HepG2 (cell line): ENCODE measurements at regions not wholly inside any gene's neighbourhood (a gene's known extent, or its start where the extent isn't known, plus 50 kb on each side); places are given as distances from the start of the nearest gene placed in this dataset.

Experiments
- ATAC-seq: fragments of 200-7000 bp; cut with Tn5 transposase; 3 replicates; pipeline ENCODE4 v1.9.1; 2020; ENCODE audit warnings: mild to moderate bottlenecking, moderate library complexity
- BruUV-seq: library from RNA; stranded (reverse); fragments of 400-500 nt; replicated peaks from 2 replicates; lab custom pipeline; 2021; lab: Mats Ljungman, UMichigan
- CTCF ChIA-PET: fragments of 300-600 bp; formaldehyde crosslinking; extraction: SDS; loops from one replicate; lab custom pipeline; 2021; ENCODE audit warnings: low total read pairs, inconsistent platforms, low intra/inter-chr PET ratio; lab: Yijun Ruan, JAX
- POLR2A ChIA-PET: fragments of 350-600 bp; sonication (Branson Sonifier 250); formaldehyde crosslinking; loops from one replicate; lab custom pipeline; 2020; ENCODE audit warnings: antibody characterized with exemption, inconsistent platforms; lab: Yijun Ruan, JAX
- DNase-seq: peaks from one replicate; pipeline ENCODE4 v3.0.0-alpha.2; 2015; ENCODE audit warnings: low spot score
- FAIRE-seq: peaks from 3 replicates; lab custom pipeline; 2011; peaks lifted over from hg19 to GRCh38; lab: Jason Lieb, UNC
- H2AFZ ChIP-seq: one replicate; pipeline ENCODE4 v1.6.1; 2011; ENCODE audit warnings: low read length, inconsistent platforms
- H3K27ac ChIP-seq: fragments of 300-600 bp; 3 replicates; pipeline ENCODE4 v1.8.0; 2011; ENCODE audit warnings: mixed run types, mild to moderate bottlenecking, mixed read lengths, low read length, inconsistent platforms; ENCODE audit not compliant: insufficient read depth; ENCODE audit errors: extremely low read length
- H3K27me3 ChIP-seq, 2 experiments: fragments of 200-600 bp in 1 of 2; 2 replicates in 1 of 2; 3 replicates in 1 of 2; pipeline versions ENCODE4 v1.6.0 to v1.8.0; 2011; ENCODE audit warnings: low read length in 2 of 2, mild to moderate bottlenecking in 2 of 2, moderate library complexity in 2 of 2, inconsistent platforms in 1 of 2; ENCODE audit not compliant: insufficient read depth in 2 of 2, control insufficient read depth in 1 of 2
- H3K36me3 ChIP-seq, 2 experiments: fragments of 200-600 bp in 1 of 2; replicated peaks in 1 of 2; 2 replicates in 1 of 2; 3 replicates in 1 of 2; pipeline versions ENCODE4 v1.5.1 to v1.8.0; 2011; ENCODE audit warnings: low read length in 2 of 2, inconsistent platforms in 1 of 2; ENCODE audit not compliant: insufficient read depth in 2 of 2, control insufficient read depth in 1 of 2
- H3K4me1 ChIP-seq: 2 replicates; pipeline ENCODE4 v1.5.1; 2012; ENCODE audit warnings: low read length, inconsistent platforms; ENCODE audit not compliant: insufficient read depth
- H3K4me2 ChIP-seq: 2 replicates; pipeline ENCODE4 v1.6.0; 2011; ENCODE audit warnings: low read depth, low read length, inconsistent platforms
- H3K4me3 ChIP-seq, 3 experiments: fragments of 200-600 bp in 1 of 3; sonication (generic), shearing (Covaris generic) in 1 of 3; replicated peaks in 1 of 3; 2 replicates each; pipeline ENCODE4 v1.5.1; 2011 to 2016; ENCODE audit warnings: low read length in 3 of 3, inconsistent platforms in 2 of 3, low read depth in 2 of 3, mild to moderate bottlenecking in 2 of 3, control low read depth in 1 of 3, mixed read lengths in 1 of 3; ENCODE audit not compliant: insufficient read depth in 1 of 3
- H3K79me2 ChIP-seq: one replicate; pipeline ENCODE4 v1.6.1; 2011; ENCODE audit warnings: low read length, inconsistent platforms; ENCODE audit not compliant: insufficient read depth
- H3K9ac ChIP-seq: 2 replicates; pipeline ENCODE4 v1.6.0; 2011; ENCODE audit warnings: mild to moderate bottlenecking, low read depth, low read length, inconsistent platforms; ENCODE audit not compliant: insufficient read depth
- H3K9me3 ChIP-seq: 2 replicates; pipeline ENCODE4 v1.5.1; 2012; ENCODE audit warnings: mild to moderate bottlenecking, low read length
- H4K20me1 ChIP-seq: 2 replicates; pipeline ENCODE4 v1.6.0; 2011; ENCODE audit warnings: inconsistent platforms, mild to moderate bottlenecking, low read length, moderate library complexity; ENCODE audit not compliant: insufficient read depth
- CHD2 ChIP-seq: IDR thresholded peaks from 2 replicates; pipeline ENCODE4 v1.6.1; 2011; ENCODE audit warnings: low read depth, low read length, improper control_type of control experiment
- KAT2B ChIP-seq: fragments of 150-350 bp; IDR thresholded peaks from 2 replicates; pipeline ENCODE4 v1.6.1; 2014; ENCODE audit warnings: low read depth, low read length, borderline replicate concordance
- MZF1 ChIP-seq: sonication (generic); formaldehyde crosslinking; IDR thresholded peaks from 2 replicates; pipeline ENCODE4 v1.8.1; 2023; ENCODE audit warnings: mild to moderate bottlenecking, missing genetic modification reagents, borderline replicate concordance
- NRL ChIP-seq: sonication (generic); formaldehyde crosslinking; IDR thresholded peaks from 2 replicates; pipeline ENCODE4 v1.5.0; 2020; ENCODE audit warnings: missing genetic modification reagents, mild to moderate bottlenecking, moderate library complexity, borderline replicate concordance
- ONECUT2 ChIP-seq: sonication (generic); formaldehyde crosslinking; IDR thresholded peaks from 2 replicates; pipeline ENCODE4 v1.4.0; 2020; ENCODE audit warnings: missing genetic modification reagents
- XBP1 ChIP-seq: sonication (generic); formaldehyde crosslinking; IDR thresholded peaks from 2 replicates; pipeline ENCODE4 v1.5.0; 2020; ENCODE audit warnings: missing genetic modification reagents
- ZNF556 ChIP-seq: sonication (generic); formaldehyde crosslinking; IDR thresholded peaks from 2 replicates; pipeline ENCODE4 v1.4.0; 2020; ENCODE audit warnings: mild to moderate bottlenecking, missing genetic modification reagents, borderline replicate concordance
- ZNF766 ChIP-seq: sonication (generic); formaldehyde crosslinking; IDR thresholded peaks from 2 replicates; pipeline ENCODE4 v1.5.0; 2020; ENCODE audit warnings: missing genetic modification reagents, borderline replicate concordance
- WGBS: methylation state at CpG from one replicate; pipeline ENCODE4 v1.1.6; 2017; ENCODE audit warnings: low lambda C conversion rate; 5-methylcytosine and 5-hydroxymethylcytosine counted together
- in situ Hi-C: cut with HindIII; loops from 2 replicates; pipeline ENCODE4 v1.10.0; 2017; ENCODE audit warnings: low pct_unique_long_range_greater_than_20kb; ENCODE audit not compliant: extremely low pct_ligation_motif_present
- intact Hi-C: fragments of 100-400 bp; cut with micrococcal nuclease; formaldehyde crosslinking; loops from one replicate; pipeline ENCODE4 v1.10.0; 2022; ENCODE audit not compliant: unreplicated experiment
- TF ChIP-seq, protein P1 (sequence below): sonication (generic); formaldehyde crosslinking; IDR thresholded peaks from 2 replicates; pipeline ENCODE4 v1.4.0; 2020; ENCODE audit warnings: missing genetic modification reagents
- TF ChIP-seq, protein P2 (sequence below): IDR thresholded peaks from 2 replicates; pipeline ENCODE4 v1.6.1; 2018; ENCODE audit warnings: missing genetic modification reagents

DNA sequence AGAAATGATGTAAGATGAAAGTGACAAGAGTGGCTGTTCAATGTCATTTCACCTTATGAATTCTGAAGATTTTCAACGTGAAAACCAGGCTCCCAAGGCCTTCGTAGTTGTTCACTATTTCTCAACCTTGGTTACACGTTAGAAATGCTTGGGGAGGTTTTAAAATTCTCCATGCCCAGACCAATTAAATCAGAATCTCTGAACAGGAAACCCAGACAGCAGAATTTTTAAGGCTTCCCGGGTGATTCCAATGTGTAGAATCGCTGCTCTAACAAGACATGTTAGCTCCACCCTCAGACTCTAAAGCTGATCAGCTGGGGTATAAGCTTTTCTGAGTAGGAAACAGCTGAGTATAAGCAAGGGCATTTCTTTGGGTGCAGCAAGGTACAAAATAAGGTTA lies 160.4 kb upstream of the TET2 start:
- no peaks in the 10 kb centered on the region for H3K27me3 ChIP-seq
- ATAC-seq (no peak), DNase-seq (no peak), FAIRE-seq (no peak)
- H2AFZ ChIP-seq = no peak overlapping the region
- ChIA-PET POLR2A (no interaction called here), CTCF (no interaction called here)
- TF ChIP-seq NRL (CRISPR knock-in tag) (no peak), CHD2 (no peak), MZF1 (no peak), ZNF766 (no peak), ZNF556 (CRISPR knock-in tag) (no peak), XBP1 (CRISPR knock-in tag) (no peak), KAT2B (no peak), ONECUT2 (CRISPR knock-in tag) (no peak)
- TF ChIP-seq, protein P1, sequence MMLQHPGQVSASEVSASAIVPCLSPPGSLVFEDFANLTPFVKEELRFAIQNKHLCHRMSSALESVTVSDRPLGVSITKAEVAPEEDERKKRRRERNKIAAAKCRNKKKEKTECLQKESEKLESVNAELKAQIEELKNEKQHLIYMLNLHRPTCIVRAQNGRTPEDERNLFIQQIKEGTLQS (CRISPR knock-in tag) = no peak
- TF ChIP-seq, protein P2, sequence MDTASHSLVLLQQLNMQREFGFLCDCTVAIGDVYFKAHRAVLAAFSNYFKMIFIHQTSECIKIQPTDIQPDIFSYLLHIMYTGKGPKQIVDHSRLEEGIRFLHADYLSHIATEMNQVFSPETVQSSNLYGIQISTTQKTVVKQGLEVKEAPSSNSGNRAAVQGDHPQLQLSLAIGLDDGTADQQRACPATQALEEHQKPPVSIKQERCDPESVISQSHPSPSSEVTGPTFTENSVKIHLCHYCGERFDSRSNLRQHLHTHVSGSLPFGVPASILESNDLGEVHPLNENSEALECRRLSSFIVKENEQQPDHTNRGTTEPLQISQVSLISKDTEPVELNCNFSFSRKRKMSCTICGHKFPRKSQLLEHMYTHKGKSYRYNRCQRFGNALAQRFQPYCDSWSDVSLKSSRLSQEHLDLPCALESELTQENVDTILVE = no peak
- in situ Hi-C loops (no loop called here), intact Hi-C loops (no loop called here)
- H3K9ac ChIP-seq = no peak overlapping the region
- H3K79me2 ChIP-seq = no peaks in the 10 kb centered on the region
- H3K4me3 ChIP-seq = no peak overlapping the region
- no peak overlapping the region for H3K27ac ChIP-seq
- BruUV-seq = no TSS peak
- H3K36me3 ChIP-seq = no peaks in the 10 kb centered on the region
- WGBS = 5% methylated on average over 5 of the region's 5 CpGs
- no peak overlapping the region for H3K4me2 ChIP-seq
- H3K9me3 ChIP-seq = no peaks in the 10 kb centered on the region
- H3K4me1 ChIP-seq = no peaks in the 10 kb centered on the region
- no peaks in the 10 kb centered on the region for H4K20me1 ChIP-seq
